ENCODE measurements at regions not wholly inside any gene's neighbourhood (a gene's known extent, or its start where the extent isn't known, plus 50 kb on each side); places are given as distances from the start of the nearest gene placed in this dataset.

GRCh38 chr3:107939691-107940442, 151.0 kb downstream of the CD47 start:
- H3K9me3 ChIP-seq (ENCODE audit: control insufficient read depth, insufficient read depth, low read depth, low read length): no peaks in the 10 kb centered on the region
- no peaks in the 10 kb centered on the region for H3K36me3 ChIP-seq (ENCODE audit: control insufficient read depth, insufficient read depth, low read length)
- TF ChIP-seq CTCF (IDR thresholded peaks at IDR 0.05) (no peak), POLR2AphosphoS5 (IDR thresholded peaks at IDR 0.05; ENCODE audit: low read depth, low read length) (no peak), TCF7L2 (IDR thresholded peaks at IDR 0.05; ENCODE audit: low read depth, low read length) (no peak), SIN3A (IDR thresholded peaks at IDR 0.05; ENCODE audit: borderline replicate concordance, insufficient read depth, low read depth, low read length) (no peak), REST (IDR thresholded peaks at IDR 0.05; ENCODE audit: insufficient read depth in 1 of 2, low read depth in 2 of 2, low read length in 1 of 2) (no peak)
- ATAC-seq (no peak), DNase-seq (ENCODE audit: low read depth, low spot score) (no peak)
- in situ Hi-C loops (cut with HindIII; ENCODE audit: low pct_unique_long_range_greater_than_20kb, low sequenced_read_pairs) (no loop called here), intact Hi-C loops (cut with micrococcal nuclease; ENCODE audit: unreplicated experiment) (loop anchor here (2.0 kb wide), 1 partner anchor 467 kb away; no protein-coding TSS in a partner anchor)
- no TSS peak for BruUV-seq (replicated peaks)
- no peak overlapping the region for H3K4me3 ChIP-seq (ENCODE audit: low read depth in 2 of 2, low read length in 2 of 2)
- ChIA-PET CTCF (no interaction called here), POLR2A (no interaction called here)
- H3K4me1 ChIP-seq (ENCODE audit: control insufficient read depth, insufficient read depth, low read length): no peaks in the 10 kb centered on the region
- no peaks in the 10 kb centered on the region for H3K27me3 ChIP-seq (ENCODE audit: control insufficient read depth, insufficient read depth, low read length)
- H3K27ac ChIP-seq (ENCODE audit: low read length): no peak overlapping the region

GRCh38 chr3:107938143-107938542, 152.7 kb downstream of the CD47 start:
- in situ Hi-C loops (cut with HindIII; ENCODE audit: low pct_unique_long_range_greater_than_20kb, low sequenced_read_pairs): no loop called here
- no peak for ATAC-seq

More at GRCh38 chr3:107938143-107938542, 152.7 kb downstream of the CD47 start:
- Histone ChIP-seq H3K4me3 (ENCODE audit: low read depth in 2 of 2, low read length in 2 of 2) (no peak overlapping the region), H3K9me3 (ENCODE audit: control insufficient read depth, insufficient read depth, low read depth, low read length) (peaks cover 5% of the 10 kb centered on the region; the same call in 1 of the 2 replicates), H3K4me1 (ENCODE audit: control insufficient read depth, insufficient read depth, low read length) (no peaks in the 10 kb centered on the region), H3K36me3 (ENCODE audit: control insufficient read depth, insufficient read depth, low read length) (no peaks in the 10 kb centered on the region), H3K27ac (ENCODE audit: low read length) (no peak overlapping the region), H3K27me3 (ENCODE audit: control insufficient read depth, insufficient read depth, low read length) (no peaks in the 10 kb centered on the region)
- POLR2A ChIA-PET: no interaction called here
- intact Hi-C loops (cut with micrococcal nuclease; ENCODE audit: unreplicated experiment): loop anchor here (2.0 kb wide), 1 partner anchor 469 kb away; no protein-coding TSS in a partner anchor
- TF ChIP-seq CTCF (IDR thresholded peaks at IDR 0.05): peak; percentile 48
- no peak for TF ChIP-seq REST (IDR thresholded peaks at IDR 0.05; ENCODE audit: insufficient read depth in 1 of 2, low read depth in 2 of 2, low read length in 1 of 2)
- no peak for DNase-seq (ENCODE audit: low read depth, low spot score)
- BruUV-seq (replicated peaks): no TSS peak
- CTCF ChIA-PET: interaction anchor here (0.9 kb wide), 1 partner anchor 539 kb away, joined by 3 read pairs; no protein-coding TSS in a partner anchor

Measured in Panc1 (cell line).